HG03439 (cell line): ENCODE measurements at regions not wholly inside any gene's neighbourhood (a gene's known extent, or its start where the extent isn't known, plus 50 kb on each side); places are given as distances from the start of the nearest gene placed in this dataset.

ENCODE experiments used
- ATAC-seq: cut with Tn5 transposase; IDR thresholded peaks from one replicate; pipeline ENCODE4 v1.9.1; 2021; ENCODE audit warnings: mild to moderate bottlenecking, moderate library complexity; ENCODE audit not compliant: unreplicated experiment

GRCh38 chr2:144702051-144702450, 182.1 kb upstream of the ZEB2 start:
- no peak for ATAC-seq

- no peak for ATAC-seq
These were observed 181.3 kb upstream of the ZEB2 start for GRCh38 chr2:144701259-144701658.

- ATAC-seq, result no peak
These were observed 178.2 kb upstream of the ZEB2 start for GRCh38 chr2:144698156-144698555.

GRCh38 chr2:144695657-144696056, 175.7 kb upstream of the ZEB2 start:
- no peak for ATAC-seq

GRCh38 chr2:144694456-144694855, 174.5 kb upstream of the ZEB2 start:
- ATAC-seq, result no peak

- no peak for ATAC-seq
These were observed 173.3 kb upstream of the ZEB2 start for GRCh38 chr2:144693179-144693578.

- ATAC-seq, result no peak
These were observed 172.7 kb upstream of the ZEB2 start for GRCh38 chr2:144692661-144693060.

GRCh38 chr2:144690771-144691170, 170.9 kb upstream of the ZEB2 start:
- no peak for ATAC-seq

GRCh38 chr2:144686518-144687215, 166.7 kb upstream of the ZEB2 start:
- ATAC-seq, result no peak

GRCh38 chr2:144683966-144684365, 164.0 kb upstream of the ZEB2 start:
- ATAC-seq, result no peak

GRCh38 chr2:144683107-144683753, 163.3 kb upstream of the ZEB2 start:
- ATAC-seq, result no peak

GRCh38 chr2:144682248-144682647, 162.3 kb upstream of the ZEB2 start:
- ATAC-seq, result no peak

GRCh38 chr2:144681389-144681788, 161.5 kb upstream of the ZEB2 start:
- ATAC-seq, result no peak

- ATAC-seq, result no peak
These were observed 160.0 kb upstream of the ZEB2 start for GRCh38 chr2:144679942-144680341.

GRCh38 chr2:144678736-144679135, 158.8 kb upstream of the ZEB2 start:
- no peak for ATAC-seq

- ATAC-seq, result no peak
These were observed 155.8 kb upstream of the ZEB2 start for GRCh38 chr2:144675731-144676130.

- no peak for ATAC-seq
These were observed 155.4 kb upstream of the ZEB2 start for GRCh38 chr2:144675331-144675730.

- no peak for ATAC-seq
These were observed 154.2 kb upstream of the ZEB2 start for GRCh38 chr2:144674071-144674470.

- no peak for ATAC-seq
These were observed 153.5 kb upstream of the ZEB2 start for GRCh38 chr2:144673456-144673855.

- no peak for ATAC-seq
These were observed 152.0 kb upstream of the ZEB2 start for GRCh38 chr2:144671695-144672455.

GRCh38 chr2:144670738-144671137, 150.8 kb upstream of the ZEB2 start:
- no peak for ATAC-seq

GRCh38 chr2:144670080-144670479, 150.2 kb upstream of the ZEB2 start:
- ATAC-seq, result no peak
